Esophagus muscularis mucosa (tissue), 4 donors: ENCODE measurements at regions not wholly inside any gene's neighbourhood (a gene's known extent, or its start where the extent isn't known, plus 50 kb on each side); places are given as distances from the start of the nearest gene placed in this dataset.

Experiments used
- DNase-seq: peaks from one replicate; pipeline ENCODE4 v3.0.0-alpha.2; 2017; ENCODE audit errors: extremely low spot score
- H3K27ac ChIP-seq, 4 donors: fragments of 200-600 bp; sonication (generic); replicated peaks in 1 of 4; 1 replicate in 3 of 4; 2 replicates in 1 of 4; pipeline ENCODE4 v1.5.1; 2016 to 2019; ENCODE audit warnings: mild to moderate bottlenecking in 1 of 4
- H3K27me3 ChIP-seq, 4 donors: fragments of 200-600 bp; sonication (generic); one replicate each; pipeline versions ENCODE4 v1.5.1 to v1.6.0; 2016 to 2019
- H3K36me3 ChIP-seq, 4 donors: fragments of 200-600 bp; sonication (generic); one replicate each; pipeline ENCODE4 v1.5.1; 2016 to 2019
- H3K4me1 ChIP-seq, 4 donors: fragments of 200-600 bp; sonication (generic); one replicate each; pipeline ENCODE4 v1.5.1; 2016 to 2019
- H3K4me3 ChIP-seq, 4 donors: fragments of 200-600 bp; sonication (generic); 1 replicate in 2 of 4; 2 replicates in 2 of 4; pipeline ENCODE4 v1.5.1; 2016 to 2019; ENCODE audit warnings: mild to moderate bottlenecking in 4 of 4, moderate library complexity in 1 of 4
- H3K9me3 ChIP-seq, 4 donors: fragments of 200-600 bp; sonication (generic); 1 replicate in 3 of 4; 2 replicates in 1 of 4; pipeline ENCODE4 v1.5.1; 2016 to 2019
- EP300 ChIP-seq: sonication (generic); formaldehyde crosslinking; IDR thresholded peaks from one replicate; pipeline ENCODE4 v1.6.1; 2017; ENCODE audit warnings: antibody characterized with exemption
- POLR2A ChIP-seq: fragments of 450-650 bp; IDR thresholded peaks from one replicate; pipeline ENCODE4 v1.6.1; 2017; ENCODE audit warnings: antibody characterized with exemption, moderate library complexity, mild to moderate bottlenecking, low read depth
- POLR2AphosphoS5 ChIP-seq, 2 donors: sonication (generic); formaldehyde crosslinking; IDR thresholded peaks; one replicate each; pipeline ENCODE4 v1.6.1; 2017; ENCODE audit warnings: antibody characterized with exemption in 2 of 2
- WGBS: methylation state at CpG from one replicate; pipeline ENCODE4 v1.1.5; 2018; 5-methylcytosine and 5-hydroxymethylcytosine counted together
- intact Hi-C: fragments of 100-400 bp; cut with DNase I; formaldehyde crosslinking; loops from one replicate; pipeline ENCODE4 v1.15.1; 2023
- TF ChIP-seq, protein P1 (sequence below), 3 experiments: fragments of 200-600 bp in 2 of 3; fragments of 450-650 bp in 1 of 3; sonication (generic) in 2 of 3; IDR thresholded peaks; one replicate each; pipeline ENCODE4 v1.5.1; 2017 to 2019; ENCODE audit warnings: antibody characterized with exemption in 3 of 3, mild to moderate bottlenecking in 2 of 3, moderate library complexity in 1 of 3

DNA sequence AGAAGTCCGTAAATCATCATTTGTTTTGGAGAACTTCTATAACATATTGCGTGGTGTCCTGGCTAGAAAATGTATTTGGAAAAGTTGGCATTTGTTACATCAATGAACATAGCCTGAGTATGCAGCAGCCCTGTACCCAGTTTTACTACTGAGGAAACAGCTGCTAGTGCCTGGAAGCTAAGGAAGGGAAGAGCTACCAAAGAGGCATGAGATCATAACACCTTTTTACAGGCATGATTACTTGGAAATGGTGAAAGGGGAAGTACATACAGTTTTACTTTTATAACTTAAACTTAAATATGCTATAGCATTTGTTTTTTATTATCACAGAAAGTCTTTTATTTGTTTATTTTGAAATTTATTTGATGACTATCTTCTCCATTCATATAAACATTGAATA is 128.4 kb upstream of the MC4R start:
- TF ChIP-seq POLR2AphosphoS5 (IDR thresholded peaks at IDR 0.05) (no peak), POLR2A (no peak), EP300 (no peak)
- TF ChIP-seq, protein P1, sequence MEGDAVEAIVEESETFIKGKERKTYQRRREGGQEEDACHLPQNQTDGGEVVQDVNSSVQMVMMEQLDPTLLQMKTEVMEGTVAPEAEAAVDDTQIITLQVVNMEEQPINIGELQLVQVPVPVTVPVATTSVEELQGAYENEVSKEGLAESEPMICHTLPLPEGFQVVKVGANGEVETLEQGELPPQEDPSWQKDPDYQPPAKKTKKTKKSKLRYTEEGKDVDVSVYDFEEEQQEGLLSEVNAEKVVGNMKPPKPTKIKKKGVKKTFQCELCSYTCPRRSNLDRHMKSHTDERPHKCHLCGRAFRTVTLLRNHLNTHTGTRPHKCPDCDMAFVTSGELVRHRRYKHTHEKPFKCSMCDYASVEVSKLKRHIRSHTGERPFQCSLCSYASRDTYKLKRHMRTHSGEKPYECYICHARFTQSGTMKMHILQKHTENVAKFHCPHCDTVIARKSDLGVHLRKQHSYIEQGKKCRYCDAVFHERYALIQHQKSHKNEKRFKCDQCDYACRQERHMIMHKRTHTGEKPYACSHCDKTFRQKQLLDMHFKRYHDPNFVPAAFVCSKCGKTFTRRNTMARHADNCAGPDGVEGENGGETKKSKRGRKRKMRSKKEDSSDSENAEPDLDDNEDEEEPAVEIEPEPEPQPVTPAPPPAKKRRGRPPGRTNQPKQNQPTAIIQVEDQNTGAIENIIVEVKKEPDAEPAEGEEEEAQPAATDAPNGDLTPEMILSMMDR (IDR thresholded peaks at IDR 0.05): no peak
- Histone ChIP-seq H3K27me3 (no peaks in the 10 kb centered on the region), H3K36me3 (no peaks in the 10 kb centered on the region), H3K4me3 (no peak overlapping the region), H3K4me1 (no peaks in the 10 kb centered on the region), H3K9me3 (no peaks in the 10 kb centered on the region), H3K27ac (no peak overlapping the region)
- intact Hi-C loops: no loop called here
- no peak for DNase-seq
- 91% methylated on average over 2 of the region's 2 CpGs for whole genome bisulfite sequencing

DNA sequence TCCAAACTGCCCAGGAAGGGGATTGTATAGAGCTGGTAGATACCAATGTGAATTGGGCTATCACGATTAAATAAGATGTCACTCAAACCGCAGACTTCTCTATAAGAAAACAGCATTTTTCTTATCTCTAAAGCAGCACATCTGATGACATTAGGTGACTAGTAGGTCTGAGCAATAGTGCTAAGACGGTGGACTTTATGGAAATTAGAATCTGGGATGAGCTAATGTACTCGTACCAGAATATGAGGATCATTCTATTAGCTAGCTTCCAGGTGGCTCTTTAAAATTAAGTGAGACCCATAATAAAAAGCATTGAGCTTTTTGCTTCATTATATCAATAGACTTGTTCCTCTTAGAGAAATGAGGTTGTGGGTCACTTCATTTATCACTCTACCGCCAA is 130.0 kb upstream of the MC4R start:
- H3K9me3 ChIP-seq: no peaks in the 10 kb centered on the region
- no peaks in the 10 kb centered on the region for H3K36me3 ChIP-seq
- no peak overlapping the region for H3K27ac ChIP-seq
- intact Hi-C loops: no loop called here
- no peaks in the 10 kb centered on the region for H3K4me1 ChIP-seq
- WGBS: 84% methylated on average over 5 of the region's 5 CpGs
- no peak overlapping the region for H3K4me3 ChIP-seq
- no peak for TF ChIP-seq POLR2A
- H3K27me3 ChIP-seq: no peaks in the 10 kb centered on the region
- no peak for DNase-seq

DNA sequence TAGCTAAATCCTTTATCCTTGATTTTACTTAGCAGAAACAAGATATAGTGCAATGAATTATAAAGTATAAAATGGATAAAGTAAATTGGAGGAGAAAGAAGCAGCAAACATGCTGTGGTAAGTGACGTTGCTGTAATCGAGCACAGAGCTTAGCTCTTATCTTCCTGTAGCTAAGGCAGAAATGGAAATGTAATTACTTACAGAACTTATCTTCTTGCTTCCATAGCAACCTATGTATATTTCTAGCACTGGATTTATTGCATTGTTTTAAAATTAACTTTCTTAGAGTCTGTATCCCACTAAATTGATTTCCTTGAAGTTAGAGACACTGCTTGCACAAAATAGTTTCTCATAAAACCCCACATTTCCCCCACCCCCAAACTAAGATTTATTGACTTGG is 130.6 kb upstream of the MC4R start:
- H3K36me3 ChIP-seq: no peaks in the 10 kb centered on the region
- intact Hi-C loops: no loop called here
- H3K9me3 ChIP-seq: no peaks in the 10 kb centered on the region
- 56% methylated on average over 2 of the region's 2 CpGs for WGBS
- no peaks in the 10 kb centered on the region for H3K27me3 ChIP-seq
- H3K4me1 ChIP-seq: no peaks in the 10 kb centered on the region
- no peak overlapping the region for H3K27ac ChIP-seq
- no peak for TF ChIP-seq EP300
- TF ChIP-seq POLR2A: no peak
- TF ChIP-seq, protein P1 (IDR thresholded peaks at IDR 0.05): no peak
- TF ChIP-seq POLR2AphosphoS5 (IDR thresholded peaks at IDR 0.05): no peak
- DNase-seq: no peak
- H3K4me3 ChIP-seq: no peak overlapping the region

DNA sequence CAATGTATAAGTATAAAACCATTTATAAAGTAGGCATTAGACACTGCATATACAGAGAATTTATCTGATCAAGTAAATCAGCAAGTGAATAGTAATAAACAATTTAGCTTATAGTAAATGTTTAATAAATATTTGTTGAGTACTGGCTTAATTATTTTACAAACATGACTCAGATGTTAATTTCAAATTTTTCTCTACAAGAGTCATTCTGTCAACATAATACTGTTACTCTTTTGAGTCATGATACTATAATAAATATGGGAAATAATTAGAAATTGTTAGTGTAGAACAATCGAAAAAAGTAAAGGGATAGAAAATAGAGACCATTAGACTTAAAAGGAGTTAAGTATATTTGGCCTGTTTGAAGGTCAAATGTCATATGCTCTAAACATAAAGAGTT is 133.6 kb upstream of the MC4R start:
- no peaks in the 10 kb centered on the region for H3K9me3 ChIP-seq
- no peaks in the 10 kb centered on the region for H3K27me3 ChIP-seq
- H3K4me3 ChIP-seq: no peak overlapping the region
- H3K4me1 ChIP-seq: no peaks in the 10 kb centered on the region
- WGBS: 79% methylated on average over 1 of the region's 1 CpG
- intact Hi-C loops: no loop called here
- H3K36me3 ChIP-seq: no peaks in the 10 kb centered on the region
- no peak overlapping the region for H3K27ac ChIP-seq
- no peak for TF ChIP-seq POLR2A
- TF ChIP-seq, protein P1 (IDR thresholded peaks at IDR 0.05): no peak
- no peak for TF ChIP-seq POLR2AphosphoS5 (IDR thresholded peaks at IDR 0.05)
- TF ChIP-seq EP300: no peak
- no peak for DNase-seq

DNA sequence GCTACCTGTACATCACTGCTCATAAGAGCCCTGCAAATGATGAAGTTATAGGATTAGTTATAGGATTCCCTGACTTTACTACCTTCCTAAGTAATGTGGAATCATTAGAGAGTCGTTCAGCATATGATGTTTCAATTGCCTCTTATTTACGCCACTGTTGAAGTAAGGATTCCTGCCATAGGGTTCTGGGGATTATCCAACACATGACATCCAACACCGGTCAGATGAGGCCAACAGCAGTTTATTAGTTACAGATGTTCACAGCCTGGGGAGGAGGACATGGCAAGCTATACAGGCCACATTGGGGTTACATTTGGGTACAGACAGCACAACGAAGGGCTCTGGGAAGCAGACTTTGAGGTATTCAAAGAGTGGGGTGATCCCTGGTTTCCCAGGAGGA is 134.1 kb upstream of the MC4R start:
- no peak overlapping the region for H3K4me3 ChIP-seq
- H3K27ac ChIP-seq: no peak overlapping the region
- no peaks in the 10 kb centered on the region for H3K9me3 ChIP-seq
- no peak for DNase-seq
- WGBS: 76% methylated on average over 4 of the region's 4 CpGs
- no peaks in the 10 kb centered on the region for H3K27me3 ChIP-seq
- TF ChIP-seq POLR2AphosphoS5 (IDR thresholded peaks at IDR 0.05): no peak
- no peak for TF ChIP-seq POLR2A
- TF ChIP-seq, protein P1 (IDR thresholded peaks at IDR 0.05): no peak
- no peak for TF ChIP-seq EP300
- no peaks in the 10 kb centered on the region for H3K4me1 ChIP-seq
- H3K36me3 ChIP-seq: no peaks in the 10 kb centered on the region
- intact Hi-C loops: no loop called here
